H4 (cell line): ENCODE measurements at regions not wholly inside any gene's neighbourhood (a gene's known extent, or its start where the extent isn't known, plus 50 kb on each side); places are given as distances from the start of the nearest gene placed in this dataset.

Experiments used
- DNase-seq: peaks from one replicate; pipeline ENCODE4 v3.0.0-alpha.2; 2015; ENCODE audit warnings: low spot score

- peak; percentile 31 for DNase-seq
Observed at GRCh38 chr15:35657679-35658311, 111.8 kb upstream of the DPH6 start.

GRCh38 chr15:35663956-35664355 is 118.0 kb upstream of the DPH6 start:
- no peak for DNase-seq

- no peak for DNase-seq
Observed at GRCh38 chr15:35665896-35666536, 120.1 kb upstream of the DPH6 start.

- DNase-seq: no peak
Observed at GRCh38 chr15:35667908-35668307, 121.9 kb upstream of the DPH6 start.

- DNase-seq: no peak
Observed at GRCh38 chr15:35669021-35669420, 123.1 kb upstream of the DPH6 start.

GRCh38 chr15:35669432-35670045 is 123.6 kb upstream of the DPH6 start:
- no peak for DNase-seq

- no peak for DNase-seq
Observed at GRCh38 chr15:35671197-35671596, 125.2 kb upstream of the DPH6 start.

- no peak for DNase-seq
Observed at GRCh38 chr15:35671981-35672380, 126.0 kb upstream of the DPH6 start.

GRCh38 chr15:35673093-35673684 is 127.2 kb upstream of the DPH6 start:
- no peak for DNase-seq

GRCh38 chr15:35674873-35675781 is 129.2 kb upstream of the DPH6 start:
- DNase-seq: peak; percentile 20

- DNase-seq: no peak
Observed at GRCh38 chr15:35678774-35679173, 132.8 kb upstream of the DPH6 start.

GRCh38 chr15:35679186-35679585 is 133.2 kb upstream of the DPH6 start:
- DNase-seq: no peak

GRCh38 chr15:35680951-35681350 is 135.0 kb upstream of the DPH6 start:
- DNase-seq: no peak

- DNase-seq: no peak
Observed at GRCh38 chr15:35686347-35686746, 140.4 kb upstream of the DPH6 start.

GRCh38 chr15:35689266-35689665 is 143.3 kb upstream of the DPH6 start:
- DNase-seq: no peak

- DNase-seq: no peak
Observed at GRCh38 chr15:35690089-35690488, 144.1 kb upstream of the DPH6 start.

- DNase-seq: no peak
Observed at GRCh38 chr15:35690698-35691116, 144.7 kb upstream of the DPH6 start.

GRCh38 chr15:35691173-35691761 is 145.3 kb upstream of the DPH6 start:
- no peak for DNase-seq

GRCh38 chr15:35691891-35692867 is 146.2 kb upstream of the DPH6 start:
- no peak for DNase-seq

- DNase-seq: no peak
Observed at GRCh38 chr15:35693286-35693685, 147.3 kb upstream of the DPH6 start.
